ENCODE measurements at regions not wholly inside any gene's neighbourhood (a gene's known extent, or its start where the extent isn't known, plus 50 kb on each side); places are given as distances from the start of the nearest gene placed in this dataset.

- Mint-ChIP-seq H3K36me3 (peaks cover 2% of the 10 kb centered on the region), H3K27me3 (peaks cover 17% of the 10 kb centered on the region), H3K9me3 (peaks cover 2% of the 10 kb centered on the region), H3K4me3 (no peak overlapping the region), H3K27ac (no peak overlapping the region), H3K4me1 (no peaks in the 10 kb centered on the region)
- ATAC-seq (ENCODE audit: low read depth) (no peak), DNase-seq (ENCODE audit: low spot score in 2 of 2) (no peak)
Observed at GRCh38 chr20:4076671-4077070, 61.3 kb upstream of the RNF24 start.

DNA sequence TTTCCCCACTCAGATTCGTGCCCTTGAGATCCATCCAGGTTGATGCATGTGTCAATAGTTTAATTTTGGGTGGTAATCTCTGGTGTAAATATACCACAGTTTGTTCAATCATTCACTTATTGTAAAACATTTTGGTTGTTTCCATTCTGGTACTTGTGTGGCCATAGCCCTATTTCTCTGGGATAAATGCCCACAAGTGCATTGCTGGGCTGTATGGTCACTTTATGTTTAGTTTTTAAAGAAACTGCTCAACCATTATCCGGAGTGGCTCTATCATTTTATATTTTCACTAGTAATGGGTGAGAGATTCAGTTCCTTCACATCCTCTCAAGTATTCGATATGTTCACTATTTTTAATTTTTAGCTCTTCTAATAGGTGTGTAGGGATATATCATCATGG is 60.7 kb upstream of the RNF24 start:
- Mint-ChIP-seq H3K9me3 (no peaks in the 10 kb centered on the region), H3K27ac (no peak overlapping the region), H3K36me3 (no peaks in the 10 kb centered on the region), H3K4me3 (no peak overlapping the region), H3K27me3 (peaks cover 14% of the 10 kb centered on the region), H3K4me1 (no peaks in the 10 kb centered on the region)
- no peak for DNase-seq (ENCODE audit: low spot score in 2 of 2)
- ATAC-seq (ENCODE audit: low read depth) = no peak

- H3K4me3 Mint-ChIP-seq = no peak overlapping the region
- ATAC-seq (ENCODE audit: low read depth) (no peak), DNase-seq (ENCODE audit: low spot score in 2 of 2) (no peak)
- H3K4me1 Mint-ChIP-seq = no peaks in the 10 kb centered on the region
- H3K27me3 Mint-ChIP-seq = peaks cover 14% of the 10 kb centered on the region
- no peaks in the 10 kb centered on the region for H3K36me3 Mint-ChIP-seq
- H3K9me3 Mint-ChIP-seq = no peaks in the 10 kb centered on the region
- no peak overlapping the region for H3K27ac Mint-ChIP-seq
Observed at GRCh38 chr20:4074877-4075455, 59.6 kb upstream of the RNF24 start.

DNA sequence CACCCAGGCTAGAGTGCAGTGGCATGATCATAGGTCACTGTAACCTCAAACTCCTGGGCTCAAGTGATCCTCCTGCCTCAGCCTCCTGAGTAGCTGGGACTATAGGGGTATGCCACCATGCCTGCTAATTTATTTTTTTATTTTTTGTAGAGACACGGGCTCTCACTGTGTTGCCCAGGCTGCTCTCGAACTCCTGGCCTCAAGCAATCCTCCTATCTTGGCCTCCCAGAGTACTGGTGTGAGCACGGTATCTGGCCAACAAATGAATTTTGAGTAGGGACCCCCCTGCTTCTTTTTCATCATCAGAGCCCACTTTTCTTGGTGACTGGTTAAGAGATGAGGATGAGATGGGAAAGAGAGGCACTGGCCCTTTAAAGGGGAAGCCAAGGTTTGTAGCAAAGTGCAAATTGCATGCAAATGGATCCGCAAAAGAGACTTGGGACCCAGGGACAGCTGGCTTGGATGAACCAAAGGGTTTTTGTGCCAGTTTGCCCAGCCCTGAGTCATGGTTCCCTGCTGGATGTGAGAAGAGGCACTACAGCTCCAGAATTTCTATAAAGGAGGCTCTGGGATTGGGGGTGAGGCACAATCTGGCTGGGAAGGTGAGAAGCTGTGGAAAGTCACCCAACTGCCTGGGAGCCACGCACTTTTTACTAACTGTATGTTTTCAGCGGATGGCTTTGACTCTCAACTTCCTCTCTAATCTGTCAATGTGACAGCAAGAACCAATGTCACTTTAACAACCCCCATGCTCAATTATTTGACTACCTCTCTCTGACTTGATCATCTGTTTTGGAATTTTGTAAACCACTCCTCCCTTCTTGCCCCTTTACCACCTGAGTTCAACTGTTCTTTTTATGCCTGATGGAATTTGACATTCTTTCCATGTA is 58.7 kb upstream of the RNF24 start:
- no peak for ATAC-seq (ENCODE audit: low read depth)
- no peaks in the 10 kb centered on the region for H3K36me3 Mint-ChIP-seq

DNA sequence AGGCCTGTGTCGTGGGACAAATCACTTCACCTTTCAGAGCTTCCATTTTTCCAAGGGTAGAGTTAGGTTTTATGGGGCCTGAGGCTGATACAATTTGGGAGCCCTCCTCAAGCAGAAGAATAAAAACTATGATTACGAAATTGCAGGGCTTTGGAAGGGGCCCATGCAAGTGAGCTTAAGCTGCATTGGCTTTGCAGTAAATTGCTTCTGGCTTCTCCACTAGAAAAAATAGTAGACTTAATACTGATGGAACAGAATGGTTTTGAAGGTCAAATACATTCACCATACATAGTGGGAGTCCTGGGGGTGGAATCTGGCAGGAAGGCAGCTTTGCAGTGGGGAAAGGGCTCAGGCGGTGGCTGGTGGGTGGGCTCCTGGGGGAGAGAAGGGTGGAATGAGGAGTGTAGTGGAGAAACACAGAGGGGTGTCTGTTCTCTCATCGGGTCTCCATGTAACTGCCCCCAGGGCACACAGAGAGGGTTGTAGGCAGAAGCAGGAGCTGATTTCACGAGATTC is 55.9 kb upstream of the RNF24 start:
- peaks cover 11% of the 10 kb centered on the region for H3K27me3 Mint-ChIP-seq
- no peak overlapping the region for H3K27ac Mint-ChIP-seq
- no peak overlapping the region for H3K4me3 Mint-ChIP-seq
- H3K9me3 Mint-ChIP-seq = no peaks in the 10 kb centered on the region
- no peak for DNase-seq (ENCODE audit: low spot score in 2 of 2)
- H3K36me3 Mint-ChIP-seq = no peaks in the 10 kb centered on the region
- H3K4me1 Mint-ChIP-seq = no peaks in the 10 kb centered on the region
- no peak for ATAC-seq (ENCODE audit: low read depth)

More for the DNA sequence above, 58.7 kb upstream of the RNF24 start:
- Mint-ChIP-seq H3K27me3 (peaks cover 14% of the 10 kb centered on the region), H3K9me3 (no peaks in the 10 kb centered on the region), H3K4me3 (no peak overlapping the region), H3K4me1 (no peaks in the 10 kb centered on the region), H3K27ac (no peak overlapping the region)
- no peak for DNase-seq (ENCODE audit: low spot score in 2 of 2)

GRCh38 chr20:4070323-4071177 is 55.2 kb upstream of the RNF24 start:
- H3K36me3 Mint-ChIP-seq = no peaks in the 10 kb centered on the region
- no peak overlapping the region for H3K27ac Mint-ChIP-seq
- no peaks in the 10 kb centered on the region for H3K9me3 Mint-ChIP-seq

DNA sequence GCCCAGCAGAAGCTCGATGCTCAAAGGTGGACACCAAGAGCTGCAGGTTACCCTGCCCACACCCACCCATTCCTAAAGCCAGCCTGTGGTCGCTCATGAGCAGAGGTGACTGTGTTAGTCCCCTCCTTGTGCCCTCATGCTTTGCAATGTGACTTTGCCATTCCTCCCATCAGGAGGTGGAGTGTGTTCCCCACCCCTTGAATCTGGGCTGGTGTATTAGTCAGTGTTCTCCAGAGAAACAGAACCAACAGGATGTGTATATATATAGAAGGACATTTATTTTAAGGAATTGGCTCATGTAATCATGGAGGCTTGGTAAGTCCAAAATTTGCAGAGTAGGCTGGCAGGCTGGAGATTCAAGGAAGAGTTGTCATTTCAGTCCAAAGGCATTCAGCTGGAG is 54.4 kb upstream of the RNF24 start:
- DNase-seq (ENCODE audit: low spot score in 2 of 2) (no peak), ATAC-seq (ENCODE audit: low read depth) (no peak)
- no peaks in the 10 kb centered on the region for H3K4me1 Mint-ChIP-seq
- peaks cover 6% of the 10 kb centered on the region for H3K27me3 Mint-ChIP-seq
- H3K36me3 Mint-ChIP-seq = no peaks in the 10 kb centered on the region
- no peak overlapping the region for H3K4me3 Mint-ChIP-seq
- no peaks in the 10 kb centered on the region for H3K9me3 Mint-ChIP-seq
- no peak overlapping the region for H3K27ac Mint-ChIP-seq

More at GRCh38 chr20:4070323-4071177, 55.2 kb upstream of the RNF24 start:
- no peaks in the 10 kb centered on the region for H3K4me1 Mint-ChIP-seq
- no peak for ATAC-seq (ENCODE audit: low read depth)
- H3K27me3 Mint-ChIP-seq = peaks cover 7% of the 10 kb centered on the region
- no peak overlapping the region for H3K4me3 Mint-ChIP-seq
- no peak for DNase-seq (ENCODE audit: low spot score in 2 of 2)

DNA sequence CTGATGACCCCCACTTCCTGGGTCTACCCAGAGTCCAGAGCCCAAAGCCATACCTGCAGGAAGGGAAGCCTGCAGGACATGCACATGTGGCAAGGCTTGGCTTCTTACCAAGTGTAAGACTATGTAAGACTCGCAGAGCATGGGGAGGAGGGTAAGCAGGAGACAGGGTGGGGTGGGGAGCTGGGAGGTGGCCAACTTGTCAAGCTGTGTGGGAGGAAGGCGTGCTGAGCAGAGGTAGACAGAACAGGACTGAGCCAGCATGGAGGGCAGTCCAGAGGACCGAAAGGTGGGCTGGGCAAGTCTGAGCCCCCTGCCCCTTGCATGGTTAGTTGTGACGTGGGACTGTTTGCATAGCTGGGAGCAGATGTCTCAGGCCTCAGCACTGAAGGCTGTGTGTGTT is 53.4 kb upstream of the RNF24 start:
- no peaks in the 10 kb centered on the region for H3K36me3 Mint-ChIP-seq
- no peak overlapping the region for H3K4me3 Mint-ChIP-seq
- peaks cover 3% of the 10 kb centered on the region for H3K27me3 Mint-ChIP-seq
- no peak for DNase-seq (ENCODE audit: low spot score in 2 of 2)
- no peak overlapping the region for H3K27ac Mint-ChIP-seq
- no peaks in the 10 kb centered on the region for H3K9me3 Mint-ChIP-seq
- ATAC-seq (ENCODE audit: low read depth) = no peak
- H3K4me1 Mint-ChIP-seq = no peaks in the 10 kb centered on the region

GRCh38 chr20:4067600-4068261 is 52.4 kb upstream of the RNF24 start:
- H3K4me3 Mint-ChIP-seq = no peak overlapping the region
- ATAC-seq (ENCODE audit: low read depth) (no peak), DNase-seq (ENCODE audit: low spot score in 2 of 2) (no peak)
- no peaks in the 10 kb centered on the region for H3K36me3 Mint-ChIP-seq
- H3K4me1 Mint-ChIP-seq = no peaks in the 10 kb centered on the region
- no peaks in the 10 kb centered on the region for H3K9me3 Mint-ChIP-seq
- H3K27me3 Mint-ChIP-seq = peaks cover 2% of the 10 kb centered on the region
- no peak overlapping the region for H3K27ac Mint-ChIP-seq

- DNase-seq (ENCODE audit: low spot score in 2 of 2) (no peak), ATAC-seq (ENCODE audit: low read depth) (no peak)
- Mint-ChIP-seq H3K9me3 (no peaks in the 10 kb centered on the region), H3K4me1 (peaks cover 4% of the 10 kb centered on the region), H3K36me3 (no peaks in the 10 kb centered on the region), H3K27ac (no peak overlapping the region), H3K27me3 (no peaks in the 10 kb centered on the region), H3K4me3 (no peak overlapping the region)
Observed at GRCh38 chr20:4066551-4066950, 51.2 kb upstream of the RNF24 start.

DNA sequence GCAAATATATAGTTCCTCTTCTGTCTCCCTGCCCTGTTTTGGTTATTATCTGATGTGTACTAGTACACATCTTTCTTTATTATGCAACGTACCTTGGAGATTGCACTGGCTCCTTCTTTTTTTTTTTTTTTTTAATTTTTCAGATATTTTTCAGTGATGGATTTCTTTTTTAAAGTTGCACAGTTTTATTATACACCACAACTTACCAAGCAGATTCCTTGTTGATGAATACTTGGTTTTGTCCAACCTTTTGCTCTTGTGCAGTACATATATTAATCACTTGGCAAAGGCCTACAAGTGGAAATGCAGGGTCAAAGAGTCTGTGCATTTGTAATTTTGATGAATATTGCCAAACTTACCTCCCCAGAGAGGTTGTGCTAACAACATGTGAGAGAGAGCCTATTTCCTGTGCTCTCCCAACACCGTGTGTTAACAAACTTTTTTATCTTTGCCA is 50.1 kb upstream of the RNF24 start:
- H3K4me3 Mint-ChIP-seq = no peak overlapping the region
- DNase-seq (ENCODE audit: low spot score in 2 of 2) = no peak
- no peaks in the 10 kb centered on the region for H3K9me3 Mint-ChIP-seq
- H3K27me3 Mint-ChIP-seq = no peaks in the 10 kb centered on the region
- no peak for ATAC-seq (ENCODE audit: low read depth)
- peaks cover 8% of the 10 kb centered on the region for H3K4me1 Mint-ChIP-seq
- H3K36me3 Mint-ChIP-seq = no peaks in the 10 kb centered on the region
- no peak overlapping the region for H3K27ac Mint-ChIP-seq
